ENCODE measurements at regions not wholly inside any gene's neighbourhood (a gene's known extent, or its start where the extent isn't known, plus 50 kb on each side); places are given as distances from the start of the nearest gene placed in this dataset.

- TF ChIP-seq HOXA7 (CRISPR knock-in tag; IDR thresholded peaks at IDR 0.05; ENCODE audit: borderline replicate concordance) (no peak), CTCF (tag by site-specific recombination; IDR thresholded peaks at IDR 0.05) (no peak), ZNF580 (tag by site-specific recombination; IDR thresholded peaks at IDR 0.05) (no peak), TRIM28 (IDR thresholded peaks at IDR 0.05; ENCODE audit: borderline replicate concordance, low read length) (no peak), ZNF174 (tag by site-specific recombination; IDR thresholded peaks at IDR 0.05) (no peak)
Observed at GRCh38 chr17:77045441-77046041, 95.2 kb upstream of the SEC14L1 start.

Data from HEK293 (cell line).